Kidney capillary endothelial cell (primary cell): ENCODE measurements at regions not wholly inside any gene's neighbourhood (a gene's known extent, or its start where the extent isn't known, plus 50 kb on each side); places are given as distances from the start of the nearest gene placed in this dataset.

Source experiments
- DNase-seq: peaks from one replicate; pipeline ENCODE4 v3.0.0-alpha.2; 2018; ENCODE audit warnings: low spot score

DNA sequence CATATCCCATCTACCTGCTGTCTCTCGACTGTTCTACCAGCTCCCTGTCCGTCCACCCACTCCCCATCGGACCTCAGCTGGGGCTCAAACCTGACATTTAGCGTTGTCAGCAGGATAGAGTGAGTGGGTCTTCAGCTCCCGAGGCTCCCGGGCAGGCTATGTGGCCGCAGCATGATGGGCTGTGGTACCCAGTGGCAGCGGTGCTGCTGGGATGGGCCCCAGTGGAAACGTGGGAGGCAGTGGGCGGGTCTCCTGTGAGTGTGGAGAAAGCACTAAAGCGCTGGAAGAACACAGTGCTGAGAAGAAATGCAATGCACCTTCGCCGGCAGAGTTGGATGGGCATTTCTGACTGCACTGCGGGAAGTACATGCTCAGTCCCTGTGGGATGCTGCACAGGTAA lies 204.8 kb upstream of the SYT4 start:
- DNase-seq = no peak

DNA sequence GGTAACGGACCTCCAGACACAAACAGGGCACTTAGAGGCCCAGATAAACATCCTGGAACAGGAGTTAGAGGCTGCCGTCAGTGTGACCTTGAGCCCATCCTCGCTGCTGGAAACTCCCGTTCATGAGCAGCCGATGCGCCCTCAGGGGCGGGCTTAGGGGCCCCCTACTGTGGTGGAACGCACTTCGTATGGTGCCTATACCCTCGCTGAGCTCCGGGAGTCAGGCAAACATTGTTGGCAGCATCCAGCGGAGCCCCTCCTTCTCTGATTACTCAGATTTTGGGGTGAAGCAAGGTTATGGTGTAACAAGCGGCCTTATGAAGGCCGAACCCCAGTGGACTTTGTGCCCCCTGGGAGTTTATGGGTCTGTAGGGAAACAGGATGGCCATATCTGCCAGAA lies 205.3 kb upstream of the SYT4 start:
- DNase-seq = no peak

DNA sequence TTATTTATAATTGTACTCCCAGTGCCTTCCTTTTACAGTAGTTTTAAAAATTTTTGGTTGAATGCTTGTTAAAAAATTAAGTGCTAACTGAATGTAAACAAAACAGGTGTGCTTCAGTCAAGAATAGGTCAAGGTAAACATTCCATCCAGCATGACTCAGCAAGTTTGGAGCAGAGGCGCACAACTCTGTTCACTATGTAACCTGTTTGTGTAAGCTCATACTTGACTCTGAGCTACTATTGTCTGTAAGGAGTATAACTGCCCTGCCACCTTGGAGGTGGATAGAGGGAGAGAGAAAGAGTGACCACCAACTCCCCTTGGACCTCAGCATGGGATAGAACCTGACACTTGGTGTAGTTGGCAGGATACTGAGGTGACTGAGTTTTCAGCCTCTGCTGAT lies 207.4 kb upstream of the SYT4 start:
- DNase-seq = no peak

DNA sequence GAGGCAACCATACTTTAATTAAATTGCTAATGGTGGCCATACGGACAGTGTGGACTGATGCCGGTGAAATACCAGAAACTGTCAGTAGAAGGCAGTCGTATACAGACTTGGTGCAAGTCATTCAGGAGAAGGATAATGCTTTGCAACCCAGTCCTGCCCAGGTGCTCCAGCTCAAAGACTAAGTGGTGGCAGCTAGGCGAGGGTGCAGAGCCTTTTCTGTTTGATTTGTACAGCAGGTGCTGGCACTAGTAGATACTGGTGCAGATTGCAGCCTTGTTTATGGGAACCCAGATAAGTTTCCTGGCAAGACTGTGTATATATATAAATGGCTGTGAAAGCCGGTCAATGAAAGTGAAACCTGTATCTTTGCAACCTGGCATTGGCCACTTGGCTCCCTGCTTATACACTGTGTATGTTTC lies 208.3 kb upstream of the SYT4 start:
- DNase-seq = no peak

DNA sequence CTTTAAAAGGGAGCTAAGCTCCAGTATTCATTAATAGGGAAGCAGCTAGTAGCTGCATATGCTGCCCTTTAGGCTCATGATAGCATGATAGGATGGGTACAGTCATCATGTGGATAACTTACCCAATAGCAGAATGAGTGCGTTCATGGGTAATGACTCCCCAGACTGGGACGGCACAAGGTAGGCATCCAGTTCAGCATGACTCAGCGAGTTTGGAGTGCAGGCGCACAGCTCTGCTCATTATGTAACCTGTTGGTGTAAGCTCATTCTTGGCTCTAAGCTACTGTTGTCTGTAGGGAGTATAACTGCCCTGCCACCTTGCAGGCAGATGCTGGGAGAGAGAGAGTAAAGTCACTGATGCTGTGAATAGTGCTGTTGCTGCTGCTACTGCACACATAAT lies 209.2 kb upstream of the SYT4 start:
- DNase-seq = no peak

DNA sequence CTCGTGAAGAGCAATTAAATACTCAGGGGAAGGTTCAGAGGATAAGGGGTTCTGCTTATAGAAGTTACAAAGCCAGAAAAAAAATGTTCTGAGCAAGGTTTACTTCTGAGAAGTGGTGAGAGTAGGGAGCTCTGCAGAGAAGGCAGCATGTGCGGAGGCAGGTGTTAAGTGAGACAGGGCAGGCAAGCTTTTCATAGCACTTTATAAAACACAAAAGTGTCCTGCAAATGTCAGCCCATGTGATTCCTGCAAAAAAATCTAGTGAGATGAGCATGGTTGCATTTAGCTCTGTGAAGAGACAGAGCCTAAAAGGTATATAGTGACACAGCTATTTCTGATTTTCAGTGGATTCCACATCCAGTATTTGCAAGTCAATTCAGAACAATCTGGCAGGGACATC lies 223.8 kb upstream of the SYT4 start:
- no peak for DNase-seq

DNA sequence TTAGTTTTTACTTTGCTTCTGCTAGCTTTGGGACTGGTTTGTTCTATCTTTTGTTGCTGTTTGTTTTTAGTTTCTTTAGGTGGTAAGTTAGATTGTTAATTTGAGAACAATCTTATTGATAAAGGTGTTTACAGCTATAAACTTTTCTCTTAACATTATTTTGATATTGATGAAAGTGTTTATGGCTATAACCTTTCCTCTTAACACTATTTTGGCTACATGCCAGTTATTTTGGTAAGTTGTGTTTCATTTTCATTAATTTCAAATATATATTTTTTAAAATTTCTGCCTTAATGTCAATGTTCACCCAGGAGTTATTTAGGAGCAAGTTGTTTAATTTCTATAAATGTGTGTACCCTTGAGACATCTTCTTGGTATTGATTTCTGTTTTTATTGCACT lies 229.6 kb upstream of the SYT4 start:
- DNase-seq = no peak

DNA sequence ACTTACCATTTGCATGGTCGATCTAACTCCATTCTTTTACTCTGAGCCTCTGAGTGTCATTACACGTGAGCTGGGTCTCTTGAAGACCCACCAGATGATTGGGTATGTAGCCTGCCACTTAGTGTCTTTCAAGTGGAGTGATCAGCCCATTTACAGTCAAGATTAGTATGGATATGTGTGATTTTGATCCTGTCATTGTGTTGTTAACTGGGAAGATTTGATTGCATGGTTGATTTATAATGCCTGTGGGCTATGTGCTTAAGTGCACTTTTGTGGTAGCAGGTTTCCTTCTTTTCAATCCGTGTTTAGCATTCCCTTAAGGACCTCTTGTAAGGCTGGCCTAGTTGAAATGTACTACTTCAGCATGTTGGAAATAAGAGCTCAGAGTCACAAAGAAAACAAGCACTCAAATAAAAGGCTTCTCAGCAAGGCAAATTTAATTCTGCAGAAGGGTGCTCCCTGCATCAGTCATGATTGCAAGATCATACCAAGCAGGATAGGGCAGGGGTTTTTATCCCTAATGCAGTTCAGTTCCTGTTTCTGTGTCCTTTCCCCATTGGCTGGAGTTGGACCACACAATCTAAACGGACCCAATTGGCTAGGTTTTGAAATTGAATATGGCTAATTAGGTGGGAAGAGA lies 230.7 kb upstream of the SYT4 start:
- DNase-seq = no peak

DNA sequence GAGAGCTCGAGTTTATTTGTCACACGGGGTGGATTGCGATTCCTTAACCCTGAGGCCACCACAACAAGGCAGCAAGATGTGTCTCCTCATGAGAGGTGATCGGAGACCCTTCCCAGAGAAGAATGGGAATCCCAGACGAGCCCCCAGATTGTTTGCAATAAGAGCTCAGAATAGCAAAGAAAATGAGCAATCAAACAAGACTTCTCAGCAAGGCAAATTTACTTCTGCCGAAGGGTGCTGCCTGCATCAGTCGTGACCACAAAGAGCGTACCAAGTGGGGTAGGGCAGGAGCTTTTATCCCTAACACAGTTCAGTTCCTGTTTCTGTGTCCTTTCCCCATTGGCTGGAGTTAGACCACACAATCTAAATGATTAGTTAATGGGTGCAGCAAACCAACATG lies 237.5 kb upstream of the SYT4 start:
- no peak for DNase-seq

DNA sequence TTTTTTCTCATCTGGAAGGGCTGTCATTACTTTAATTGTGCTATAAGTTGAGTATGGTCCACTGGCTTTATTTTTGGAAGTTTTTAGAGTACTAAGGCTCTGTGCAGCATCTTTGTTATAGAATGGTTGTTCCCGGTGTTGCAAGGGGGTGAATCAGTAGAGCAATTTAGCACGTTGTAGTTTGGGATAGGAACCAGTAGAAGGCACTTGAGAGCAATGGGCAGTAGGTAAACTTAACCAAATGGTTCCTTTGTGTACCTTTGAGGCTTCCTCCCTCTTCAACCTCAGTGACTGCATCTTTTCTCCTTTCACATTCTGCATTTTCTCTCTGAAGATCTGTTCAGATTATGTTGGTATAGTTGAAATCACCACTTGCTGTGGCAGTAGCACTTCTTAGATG lies 238.2 kb upstream of the SYT4 start:
- DNase-seq = no peak

DNA sequence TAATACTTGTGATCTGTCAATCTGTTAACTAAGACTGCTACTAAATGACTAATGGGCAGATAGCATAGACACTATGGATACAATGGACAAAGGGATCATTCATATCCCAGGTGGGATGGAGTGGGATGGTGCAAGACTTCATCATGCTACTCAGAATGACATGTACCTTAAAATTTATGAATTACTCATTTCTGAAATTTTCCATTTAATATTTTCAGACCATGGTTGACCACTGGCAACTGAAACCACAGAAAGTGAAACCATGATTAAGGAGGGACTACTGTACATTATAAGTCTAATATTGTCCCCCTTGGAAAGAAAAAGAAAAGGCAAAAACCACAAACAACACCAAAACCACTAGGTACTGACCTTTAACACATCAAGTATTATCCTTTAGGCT lies 247.0 kb upstream of the SYT4 start:
- DNase-seq = no peak

DNA sequence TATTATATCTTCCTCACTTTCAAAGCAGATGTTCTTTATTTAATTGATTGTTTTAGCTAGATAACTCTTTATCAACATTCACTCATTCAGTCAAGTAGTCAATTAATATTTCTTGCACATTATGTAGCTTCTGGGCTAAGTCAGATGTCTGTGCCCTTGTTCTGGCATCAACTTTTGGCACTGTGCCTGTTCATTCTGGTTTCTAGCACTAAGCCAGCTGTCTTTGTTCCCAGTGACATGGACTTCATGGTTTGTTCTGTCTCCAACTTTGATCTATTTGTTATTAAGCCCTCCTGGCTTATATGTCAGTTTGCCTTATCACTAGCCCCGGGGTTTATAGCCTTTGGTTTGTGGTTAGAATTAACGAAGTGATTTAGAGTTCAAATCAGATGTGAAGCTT lies 247.9 kb upstream of the SYT4 start:
- no peak for DNase-seq

DNA sequence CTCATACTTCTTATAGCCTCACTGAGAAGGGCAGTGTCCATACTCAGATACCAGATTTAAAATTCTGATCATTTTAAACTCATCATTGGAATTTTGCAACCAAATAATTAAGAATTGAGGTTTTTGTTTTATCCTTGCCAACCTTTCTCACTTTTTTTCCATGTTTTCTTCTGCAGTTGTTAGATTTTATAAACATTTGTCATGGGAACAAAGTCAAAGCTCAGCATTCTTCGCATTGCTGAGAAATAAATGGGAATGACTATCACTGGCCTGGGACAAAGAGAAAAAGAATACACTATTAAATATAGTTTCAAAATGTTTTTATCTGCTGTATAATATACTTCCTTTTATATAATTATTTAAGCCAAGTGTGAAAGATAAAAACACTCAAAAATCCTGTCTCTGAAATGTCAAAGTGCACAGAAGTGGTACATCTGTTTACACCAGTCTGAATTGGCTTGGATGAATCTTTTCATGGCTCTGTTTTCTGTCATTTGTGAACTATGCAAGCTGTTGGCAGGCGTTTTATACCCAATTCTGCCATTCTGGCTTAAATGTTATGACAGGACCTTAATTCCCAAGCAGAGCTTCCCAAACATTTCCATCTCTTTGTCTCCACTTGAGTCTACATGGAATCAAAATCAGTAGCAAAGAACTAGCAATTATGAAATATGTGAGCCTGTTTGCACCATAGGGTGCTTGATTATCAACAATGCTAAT lies 249.3 kb upstream of the SYT4 start:
- no peak for DNase-seq

DNA sequence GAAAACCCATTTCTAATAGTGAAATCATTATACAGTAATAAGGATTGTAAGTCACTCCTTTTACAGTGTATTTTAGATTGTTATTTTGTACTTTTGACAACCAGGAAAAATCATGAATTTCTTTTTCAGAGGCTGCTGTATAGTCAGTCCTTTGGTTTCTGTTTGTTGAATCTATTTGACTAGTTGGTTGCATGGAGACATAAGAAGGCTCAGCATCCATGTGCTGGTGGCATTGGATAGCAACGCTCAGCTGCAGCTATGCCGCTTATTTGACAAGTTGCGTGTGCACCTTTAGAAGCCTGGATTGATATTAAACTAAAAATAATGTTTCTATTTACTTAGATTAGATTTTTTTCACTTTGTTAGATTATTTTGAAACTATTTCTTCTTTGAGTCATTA lies 254.1 kb upstream of the SYT4 start:
- no peak for DNase-seq

DNA sequence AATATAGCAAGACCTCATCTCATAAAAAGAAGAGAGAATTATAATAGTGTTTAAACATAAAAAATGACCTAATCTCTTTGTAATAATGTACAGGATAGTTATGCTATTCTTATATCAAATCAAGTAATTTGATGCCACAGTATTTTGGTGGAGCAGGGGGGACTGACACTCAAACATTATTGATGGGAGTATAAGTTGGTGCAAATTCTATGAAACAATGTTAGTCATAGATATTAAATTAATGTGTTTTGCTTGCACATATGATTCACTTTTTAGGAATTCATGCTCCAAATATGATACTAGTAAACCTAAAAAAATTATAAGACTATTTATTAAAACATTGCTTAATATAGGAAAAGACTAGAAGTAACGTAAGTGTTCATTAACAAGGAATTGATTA lies 256.1 kb upstream of the SYT4 start:
- DNase-seq = no peak

DNA sequence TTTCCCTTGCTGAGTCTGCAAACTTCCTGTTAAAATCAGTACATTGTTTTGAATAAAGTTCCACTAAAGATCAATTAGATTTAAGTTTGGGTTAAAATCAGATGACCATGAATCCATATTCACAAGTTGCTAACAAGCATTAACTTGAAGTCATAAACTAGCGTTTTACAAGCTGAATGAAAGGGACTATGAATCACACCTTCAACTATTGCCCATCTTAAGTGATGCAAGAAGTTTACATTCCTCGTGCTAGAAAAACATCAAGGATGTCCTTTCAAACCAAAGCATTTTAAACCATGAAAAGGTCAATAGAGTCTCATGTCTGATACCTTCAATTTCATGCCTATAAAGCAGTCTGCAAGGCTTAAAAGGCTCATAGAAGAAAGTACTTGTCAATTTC lies 257.2 kb upstream of the SYT4 start:
- DNase-seq = no peak

DNA sequence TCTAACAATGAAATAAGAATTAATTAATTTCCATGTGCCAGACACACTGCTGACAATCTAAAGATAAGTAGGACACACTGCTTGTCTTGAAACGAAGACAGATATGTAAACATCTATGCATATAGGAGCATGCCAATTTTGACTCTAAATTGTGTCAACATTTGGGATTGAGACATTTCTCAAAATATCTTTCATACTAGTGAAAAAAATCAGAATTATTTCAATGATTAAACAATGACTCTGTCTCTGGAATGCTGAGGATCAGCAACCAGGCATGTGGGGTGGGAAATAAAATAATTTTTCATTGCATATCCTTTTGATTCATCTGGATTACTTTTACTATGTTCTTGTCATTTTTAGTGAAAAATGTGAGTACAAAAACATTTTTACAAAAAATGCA lies 262.6 kb upstream of the SYT4 start:
- no peak for DNase-seq

DNA sequence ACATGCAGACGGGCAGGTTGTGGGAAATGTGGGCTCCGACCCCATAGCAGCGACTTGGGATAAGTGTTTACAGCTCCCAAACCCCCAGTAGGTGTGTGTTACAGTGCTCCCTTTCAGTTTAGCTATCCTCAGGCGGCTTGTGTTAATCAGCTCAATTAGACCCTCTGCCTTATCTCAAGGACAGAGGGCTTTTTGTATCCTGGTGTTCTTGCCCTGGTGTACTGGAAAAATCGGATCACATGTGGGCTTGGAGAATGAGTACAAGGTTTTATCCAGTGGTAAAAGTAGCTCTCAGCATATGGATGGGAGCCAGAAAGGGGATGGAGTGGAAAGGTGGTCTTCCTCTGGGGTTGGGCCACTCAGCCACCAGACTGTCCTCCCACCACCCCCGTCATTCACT lies 264.7 kb upstream of the SYT4 start:
- no peak for DNase-seq

DNA sequence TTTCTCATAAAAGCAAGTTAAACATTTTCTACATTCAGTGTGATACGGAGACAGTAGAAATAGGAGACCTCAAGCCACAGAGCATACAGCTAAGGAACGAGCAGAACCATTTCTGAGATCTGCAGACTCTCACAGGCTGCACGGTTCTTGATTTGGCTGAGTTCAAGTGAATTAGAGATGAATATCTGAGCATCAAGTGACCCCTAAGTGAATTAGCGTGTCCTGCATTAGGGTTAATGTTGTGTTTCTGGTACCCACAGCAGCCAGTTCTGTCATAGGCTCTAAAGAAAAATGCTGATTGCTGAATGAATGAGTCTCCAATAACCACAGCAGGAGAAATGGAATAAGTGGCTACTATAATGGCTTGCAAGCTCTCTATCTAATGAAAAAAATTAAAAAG lies 265.9 kb upstream of the SYT4 start:
- no peak for DNase-seq

DNA sequence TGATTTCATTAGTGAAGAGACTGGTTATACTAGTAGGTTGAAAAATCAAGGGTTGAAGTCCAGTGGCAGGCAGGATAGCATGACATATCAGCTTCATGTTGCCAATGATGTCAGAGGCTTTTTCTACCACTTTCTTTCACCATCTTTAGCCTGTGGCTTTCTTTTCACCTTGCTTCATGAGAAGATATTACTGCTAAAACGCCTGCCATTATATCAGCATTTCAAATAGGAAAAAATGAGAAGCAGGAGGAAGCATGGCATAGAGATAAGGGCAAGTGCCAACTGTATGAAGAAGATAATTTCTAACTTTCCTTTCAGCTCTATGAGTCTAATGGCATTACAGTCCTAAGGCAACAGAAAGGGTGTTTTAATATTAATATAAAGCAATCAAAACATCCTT lies 270.2 kb upstream of the SYT4 start:
- no peak for DNase-seq

DNA sequence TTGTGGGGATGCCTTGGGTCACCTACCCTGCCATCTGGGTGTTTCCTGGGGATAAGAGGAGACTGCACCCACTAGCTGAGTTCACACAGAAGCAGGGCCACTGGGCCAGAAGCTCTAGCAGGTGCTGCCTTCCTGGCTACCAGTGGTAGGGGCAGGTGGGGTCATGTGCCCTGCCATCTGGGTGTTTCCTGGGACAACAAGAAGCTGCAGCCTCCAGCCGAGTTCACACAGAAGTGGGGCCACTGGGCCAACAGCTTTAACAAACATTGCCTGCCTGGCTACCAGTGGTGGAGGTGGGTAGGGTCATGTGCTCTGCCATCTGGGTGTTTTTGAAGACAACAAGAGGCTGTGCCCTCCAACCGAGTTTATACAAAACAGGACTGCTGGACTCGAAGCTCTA lies 282.2 kb upstream of the SYT4 start:
- no peak for DNase-seq

DNA sequence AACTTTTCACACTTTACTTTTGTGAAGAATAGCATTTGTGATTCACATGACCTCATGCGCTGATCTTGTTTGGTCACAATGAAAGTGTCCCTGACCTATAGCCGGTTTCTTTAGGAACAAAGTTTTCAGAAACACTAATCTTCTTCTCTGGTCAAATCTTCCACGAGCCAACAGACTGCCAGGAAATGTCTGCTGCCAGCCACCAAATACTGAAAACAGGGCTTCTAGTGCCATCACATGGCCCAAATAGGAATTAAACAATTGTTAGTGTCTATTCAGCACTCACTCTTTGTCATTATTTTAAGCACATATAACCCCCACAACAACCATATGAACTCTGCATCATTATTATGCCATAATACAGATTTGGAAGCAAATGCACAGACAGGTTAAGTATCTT lies 286.5 kb upstream of the SYT4 start:
- DNase-seq = peak; percentile 26

DNA sequence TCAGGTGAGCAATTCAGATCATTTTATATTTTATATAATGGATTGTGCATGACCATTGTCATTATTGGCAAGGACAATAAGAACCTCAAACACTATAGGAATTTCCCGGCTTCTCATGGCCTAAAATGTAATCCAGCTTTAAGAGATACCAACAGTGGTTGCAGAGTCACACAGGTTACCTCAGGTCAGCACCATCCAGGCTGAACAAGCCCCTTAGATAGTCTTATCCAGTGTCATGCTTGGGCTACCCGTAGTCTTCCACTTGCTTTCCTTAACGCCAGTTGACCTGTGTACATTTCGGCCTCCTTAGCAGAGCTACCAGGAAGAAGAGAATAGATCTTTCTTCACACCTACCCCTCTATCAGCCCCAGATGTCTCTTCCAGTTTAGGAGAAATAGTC lies 293.3 kb upstream of the SYT4 start:
- DNase-seq = no peak

DNA sequence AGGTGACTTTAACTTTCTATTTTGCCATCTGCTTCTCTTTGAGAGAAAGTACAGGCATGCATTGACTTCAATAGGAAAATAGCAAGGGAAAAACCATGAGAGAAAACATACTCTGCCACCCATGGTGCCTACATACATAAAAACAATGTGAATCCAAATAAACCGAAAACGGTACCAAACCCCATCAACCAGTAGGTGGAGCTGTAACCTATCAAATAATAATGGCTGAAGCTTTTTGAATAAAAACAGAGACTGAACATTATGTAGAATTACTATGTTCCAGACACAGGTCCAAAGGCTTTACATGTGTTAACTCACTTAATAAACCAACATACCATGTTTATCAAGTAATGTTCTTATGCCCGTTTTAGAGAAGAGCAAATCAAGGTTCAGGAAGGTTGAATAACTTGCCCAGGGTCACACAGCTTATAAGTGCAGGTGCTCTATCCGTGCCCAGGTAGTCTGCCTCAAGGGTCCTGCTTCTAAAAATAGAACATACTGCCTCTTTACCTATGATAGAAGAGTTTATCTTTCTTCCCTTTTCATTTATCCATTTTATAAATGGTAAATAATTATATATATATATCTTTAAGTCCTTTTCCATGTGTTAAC lies 293.9 kb upstream of the SYT4 start:
- DNase-seq = peak; percentile 33
